HuH-7.5 (cell line): ENCODE measurements at regions not wholly inside any gene's neighbourhood (a gene's known extent, or its start where the extent isn't known, plus 50 kb on each side); places are given as distances from the start of the nearest gene placed in this dataset.
"Not testable (repeated sequence)": the region's sequence is repeated elsewhere in the genome, so short reads cannot be mapped to it uniquely, and the experiment has no call there.

Experiments
- DNase-seq: peaks from one replicate; pipeline ENCODE4 v3.0.0; 2011; ENCODE audit warnings: low spot score

GRCh38 chr11:86749821-86750401 lies 50.4 kb upstream of the PRSS23 start:
- DNase-seq, result no peak

GRCh38 chr11:86749376-86749775 lies 51.0 kb upstream of the PRSS23 start:
- DNase-seq, result no peak

GRCh38 chr11:86748296-86748695 lies 52.0 kb upstream of the PRSS23 start:
- no peak for DNase-seq

- no peak for DNase-seq
These were observed 52.5 kb upstream of the PRSS23 start for GRCh38 chr11:86747801-86748200.

- DNase-seq, result no peak
These were observed 53.8 kb upstream of the PRSS23 start for GRCh38 chr11:86746514-86746913.

- no peak for DNase-seq
These were observed 54.8 kb upstream of the PRSS23 start for GRCh38 chr11:86745571-86745970.

GRCh38 chr11:86743223-86744118 lies 56.9 kb upstream of the PRSS23 start:
- DNase-seq, result no peak

- no peak for DNase-seq
These were observed 58.2 kb upstream of the PRSS23 start for GRCh38 chr11:86741839-86742805.

- DNase-seq, result no peak
These were observed 58.9 kb upstream of the PRSS23 start for GRCh38 chr11:86741484-86741835.

GRCh38 chr11:86740628-86741483 lies 59.5 kb upstream of the PRSS23 start:
- peak; percentile 31 for DNase-seq

GRCh38 chr11:86738568-86738967 lies 61.8 kb upstream of the PRSS23 start:
- peak; percentile 29 for DNase-seq

- no peak for DNase-seq
These were observed 62.6 kb upstream of the PRSS23 start for GRCh38 chr11:86737737-86738136.

- DNase-seq, result no peak
These were observed 63.1 kb upstream of the PRSS23 start for GRCh38 chr11:86737230-86737629.

GRCh38 chr11:86736291-86737143 lies 63.8 kb upstream of the PRSS23 start:
- DNase-seq, result no peak

- DNase-seq, result no peak
These were observed 63.3 kb upstream of the ME3 start for GRCh38 chr11:86735451-86736290.

- DNase-seq, result not testable (repeated sequence)
These were observed 60.3 kb upstream of the ME3 start for GRCh38 chr11:86732739-86733138.

GRCh38 chr11:86732286-86732685 lies 59.9 kb upstream of the ME3 start:
- not testable (repeated sequence) for DNase-seq

GRCh38 chr11:86729576-86729975 lies 57.2 kb upstream of the ME3 start:
- not testable (repeated sequence) for DNase-seq

- DNase-seq, result no peak
These were observed 56.1 kb upstream of the ME3 start for GRCh38 chr11:86728562-86728961.
